ENCODE measurements at regions not wholly inside any gene's neighbourhood (a gene's known extent, or its start where the extent isn't known, plus 50 kb on each side); places are given as distances from the start of the nearest gene placed in this dataset.

DNA sequence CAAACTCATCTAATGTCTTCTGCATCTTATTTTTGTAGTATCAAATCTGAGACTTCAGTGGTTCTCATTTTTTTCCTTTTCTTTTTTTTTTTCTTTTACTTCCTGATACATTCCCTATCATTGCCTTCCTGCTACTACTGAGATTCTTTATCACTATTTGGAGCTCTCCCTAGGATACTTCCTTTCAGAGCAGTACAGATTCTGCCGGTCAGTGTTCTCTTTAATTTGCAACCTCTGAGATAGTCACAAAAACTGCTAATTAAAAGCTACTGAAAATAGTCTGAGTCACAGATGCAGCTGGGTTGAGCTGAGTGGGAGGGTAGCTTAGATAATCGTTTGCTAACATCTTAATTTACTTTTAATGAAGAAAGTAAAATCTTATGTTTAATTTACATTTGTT, 1279.7 kb downstream of the ARAP2 start:
- TF ChIP-seq POLR2A (IDR thresholded peaks at IDR 0.05): no peak
- TF ChIP-seq, protein P1, sequence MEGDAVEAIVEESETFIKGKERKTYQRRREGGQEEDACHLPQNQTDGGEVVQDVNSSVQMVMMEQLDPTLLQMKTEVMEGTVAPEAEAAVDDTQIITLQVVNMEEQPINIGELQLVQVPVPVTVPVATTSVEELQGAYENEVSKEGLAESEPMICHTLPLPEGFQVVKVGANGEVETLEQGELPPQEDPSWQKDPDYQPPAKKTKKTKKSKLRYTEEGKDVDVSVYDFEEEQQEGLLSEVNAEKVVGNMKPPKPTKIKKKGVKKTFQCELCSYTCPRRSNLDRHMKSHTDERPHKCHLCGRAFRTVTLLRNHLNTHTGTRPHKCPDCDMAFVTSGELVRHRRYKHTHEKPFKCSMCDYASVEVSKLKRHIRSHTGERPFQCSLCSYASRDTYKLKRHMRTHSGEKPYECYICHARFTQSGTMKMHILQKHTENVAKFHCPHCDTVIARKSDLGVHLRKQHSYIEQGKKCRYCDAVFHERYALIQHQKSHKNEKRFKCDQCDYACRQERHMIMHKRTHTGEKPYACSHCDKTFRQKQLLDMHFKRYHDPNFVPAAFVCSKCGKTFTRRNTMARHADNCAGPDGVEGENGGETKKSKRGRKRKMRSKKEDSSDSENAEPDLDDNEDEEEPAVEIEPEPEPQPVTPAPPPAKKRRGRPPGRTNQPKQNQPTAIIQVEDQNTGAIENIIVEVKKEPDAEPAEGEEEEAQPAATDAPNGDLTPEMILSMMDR (IDR thresholded peaks at IDR 0.05): no peak
